D721Med (cell line): ENCODE measurements at regions not wholly inside any gene's neighbourhood (a gene's known extent, or its start where the extent isn't known, plus 50 kb on each side); places are given as distances from the start of the nearest gene placed in this dataset.

Experiments
- DNase-seq: peaks from one replicate; pipeline ENCODE4 v3.0.0; 2011; ENCODE audit warnings: low spot score; ENCODE audit not compliant: insufficient read length
- FAIRE-seq: peaks from 2 replicates; lab custom pipeline; 2011; peaks lifted over from hg19 to GRCh38; lab: Jason Lieb, UNC
- TF ChIP-seq, protein P1 (sequence below): IDR thresholded peaks from 2 replicates; pipeline ENCODE4 v1.5.1; 2012; ENCODE audit warnings: mild to moderate bottlenecking, control low read depth; ENCODE audit not compliant: insufficient read depth; ENCODE audit errors: missing control alignments

DNA sequence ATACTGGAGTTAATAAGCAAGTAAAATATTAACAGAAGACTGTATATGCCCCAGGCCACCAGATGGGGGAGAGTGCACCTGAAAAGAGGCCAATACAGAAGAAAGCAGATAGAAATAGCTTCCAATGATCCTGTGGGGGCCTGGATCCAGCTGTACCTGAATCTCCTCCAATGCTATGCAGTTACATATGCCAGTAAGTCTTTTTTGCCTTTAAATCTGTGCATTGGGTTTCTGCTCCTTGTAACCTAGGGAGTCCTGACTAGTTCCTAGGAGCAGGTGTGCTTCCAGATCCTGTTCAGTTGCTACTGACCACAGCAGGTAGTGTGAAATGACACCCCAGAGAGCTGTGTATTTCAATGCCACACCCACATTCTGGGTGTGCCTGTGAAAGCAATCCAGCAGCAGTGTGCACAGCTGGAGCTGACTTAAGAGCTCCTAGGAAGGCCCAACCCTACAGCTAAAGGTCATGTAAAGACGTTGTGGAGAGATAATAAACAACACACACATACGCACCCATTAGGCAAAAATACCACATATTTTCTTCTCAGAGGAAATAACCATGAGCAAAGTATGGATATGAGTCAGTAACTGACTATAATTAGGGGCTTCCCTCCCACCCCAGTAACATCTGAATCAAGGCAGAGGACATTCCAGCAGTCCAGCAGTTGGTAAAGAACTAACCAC, 62.2 kb upstream of the AKAP13 start:
- no peak for FAIRE-seq
- no peak for DNase-seq
- TF ChIP-seq, protein P1, sequence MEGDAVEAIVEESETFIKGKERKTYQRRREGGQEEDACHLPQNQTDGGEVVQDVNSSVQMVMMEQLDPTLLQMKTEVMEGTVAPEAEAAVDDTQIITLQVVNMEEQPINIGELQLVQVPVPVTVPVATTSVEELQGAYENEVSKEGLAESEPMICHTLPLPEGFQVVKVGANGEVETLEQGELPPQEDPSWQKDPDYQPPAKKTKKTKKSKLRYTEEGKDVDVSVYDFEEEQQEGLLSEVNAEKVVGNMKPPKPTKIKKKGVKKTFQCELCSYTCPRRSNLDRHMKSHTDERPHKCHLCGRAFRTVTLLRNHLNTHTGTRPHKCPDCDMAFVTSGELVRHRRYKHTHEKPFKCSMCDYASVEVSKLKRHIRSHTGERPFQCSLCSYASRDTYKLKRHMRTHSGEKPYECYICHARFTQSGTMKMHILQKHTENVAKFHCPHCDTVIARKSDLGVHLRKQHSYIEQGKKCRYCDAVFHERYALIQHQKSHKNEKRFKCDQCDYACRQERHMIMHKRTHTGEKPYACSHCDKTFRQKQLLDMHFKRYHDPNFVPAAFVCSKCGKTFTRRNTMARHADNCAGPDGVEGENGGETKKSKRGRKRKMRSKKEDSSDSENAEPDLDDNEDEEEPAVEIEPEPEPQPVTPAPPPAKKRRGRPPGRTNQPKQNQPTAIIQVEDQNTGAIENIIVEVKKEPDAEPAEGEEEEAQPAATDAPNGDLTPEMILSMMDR, result no peak

GRCh38 chr15:85318732-85319076, 61.7 kb upstream of the AKAP13 start:
- TF ChIP-seq, protein P1, result no peak
- no peak for FAIRE-seq

GRCh38 chr15:85324202-85324601, 56.2 kb upstream of the AKAP13 start:
- TF ChIP-seq, protein P1, result no peak
- DNase-seq (no peak), FAIRE-seq (no peak)

More at GRCh38 chr15:85318732-85319076, 61.7 kb upstream of the AKAP13 start:
- DNase-seq, result no peak

- TF ChIP-seq, protein P1, result no peak
- no peak for DNase-seq
- no peak for FAIRE-seq
These were observed 54.6 kb upstream of the AKAP13 start for GRCh38 chr15:85325834-85326233.

DNA sequence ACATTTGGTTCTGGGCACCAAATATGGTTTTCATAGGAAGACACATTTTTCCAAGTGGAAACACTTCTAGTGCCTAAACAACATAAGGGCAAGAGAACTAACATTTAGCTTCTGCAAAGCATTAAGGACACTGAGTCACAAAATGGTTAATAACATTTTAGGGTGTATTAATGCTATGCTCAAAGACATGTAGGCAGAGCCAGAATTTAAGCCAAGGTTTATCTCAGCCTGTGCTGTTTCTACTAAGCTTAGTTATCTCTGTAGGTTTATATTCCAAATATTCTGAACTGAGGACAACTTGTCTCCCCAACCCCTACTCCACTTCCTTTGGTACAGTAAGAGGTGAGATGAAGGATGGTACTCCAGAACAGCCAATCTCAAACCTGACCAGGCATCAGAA, 54.1 kb upstream of the AKAP13 start:
- TF ChIP-seq, protein P1, result no peak
- no peak for FAIRE-seq
- no peak for DNase-seq

- TF ChIP-seq, protein P1, result no peak
- no peak for FAIRE-seq
- DNase-seq, result no peak
These were observed 52.6 kb upstream of the AKAP13 start for GRCh38 chr15:85327820-85328219.
